B cell (primary cell): ENCODE measurements at regions not wholly inside any gene's neighbourhood (a gene's known extent, or its start where the extent isn't known, plus 50 kb on each side); places are given as distances from the start of the nearest gene placed in this dataset.

Experiments
- ATAC-seq: fragments of 200-7000 bp; cut with Tn5 transposase; one replicate; pipeline ENCODE4 v1.10.0; 2021; ENCODE audit warnings: low read depth, mild to moderate bottlenecking, moderate number of reproducible peaks, moderate library complexity
- CTCF ChIA-PET: fragments of 350-600 bp; sonication (Branson Sonifier 250); formaldehyde crosslinking; loops from one replicate; lab custom pipeline; 2021; ENCODE audit warnings: antibody characterized with exemption, inconsistent platforms; lab: Charles Lee
- POLR2A ChIA-PET: fragments of 350-600 bp; sonication (Branson Sonifier 250); formaldehyde crosslinking; loops from one replicate; lab custom pipeline; 2021; ENCODE audit warnings: antibody characterized with exemption; lab: Charles Lee
- DNase-seq: peaks from one replicate; pipeline ENCODE4 v3.0.0; 2013
- H2AFZ ChIP-seq: 2 replicates; pipeline ENCODE4 v1.6.1; 2012; ENCODE audit warnings: mild to moderate bottlenecking, low read depth, low read length; ENCODE audit not compliant: insufficient read depth, poor library complexity, severe bottlenecking
- H3K27ac ChIP-seq, 2 donors: 1 replicate in 1 of 2; 2 replicates in 1 of 2; pipeline ENCODE4 v1.5.1; 2012 to 2013; ENCODE audit warnings: low read length in 2 of 2, mild to moderate bottlenecking in 2 of 2, moderate library complexity in 1 of 2
- H3K27me3 ChIP-seq, 4 experiments: fragments of 200-600 bp in 1 of 4; sonication (generic) in 1 of 4; replicated peaks in 1 of 4; 1 replicate in 2 of 4; 2 replicates in 2 of 4; pipeline versions ENCODE4 v1.6.1 to v1.7.0; 2013 to 2016; ENCODE audit warnings: low read length in 3 of 4, mild to moderate bottlenecking in 2 of 4, mixed read lengths in 1 of 4, moderate library complexity in 1 of 4; ENCODE audit not compliant: insufficient read depth in 4 of 4, control insufficient read depth in 3 of 4; ENCODE audit errors: control extremely low read depth in 1 of 4
- H3K36me3 ChIP-seq, 2 experiments: replicated peaks in 1 of 2; 1 replicate in 1 of 2; 2 replicates in 1 of 2; pipeline versions ENCODE4 v1.6.1 to v1.7.1; 2013; ENCODE audit warnings: low read length in 1 of 2; ENCODE audit not compliant: insufficient read depth in 2 of 2, control insufficient read depth in 1 of 2; ENCODE audit errors: control extremely low read depth in 1 of 2, extremely low read depth in 1 of 2
- H3K4me1 ChIP-seq, 2 donors: fragments of 200-600 bp in 1 of 2; sonication (generic) in 1 of 2; 1 replicate in 1 of 2; 2 replicates in 1 of 2; pipeline versions ENCODE4 v1.5.1 to v1.6.1; 2013 to 2017; ENCODE audit warnings: low read length in 2 of 2; ENCODE audit not compliant: control insufficient read depth in 2 of 2, insufficient read depth in 2 of 2
- H3K4me2 ChIP-seq: replicated peaks from 2 replicates; pipeline ENCODE3; 2012; ENCODE audit warnings: mild to moderate bottlenecking, low read depth, low read length; ENCODE audit not compliant: poor library complexity, severe bottlenecking
- H3K4me3 ChIP-seq, 5 experiments: fragments of 200-600 bp in 1 of 5; sonication (generic) in 1 of 5; 1 replicate in 3 of 5; 2 replicates in 2 of 5; pipeline versions ENCODE4 v1.5.1 to v1.7.0; 2011 to 2016; ENCODE audit warnings: low read length in 4 of 5, mild to moderate bottlenecking in 4 of 5, low read depth in 2 of 5, control low read depth in 1 of 5, moderate library complexity in 1 of 5; ENCODE audit not compliant: insufficient read depth in 1 of 5; ENCODE audit errors: control extremely low read depth in 1 of 5, extremely low read depth in 1 of 5
- H3K79me2 ChIP-seq: fragments of 200-600 bp; sonication (generic); one replicate; pipeline ENCODE4 v1.6.0; 2016; ENCODE audit warnings: low read length; ENCODE audit not compliant: control insufficient read depth, insufficient read depth
- H3K9ac ChIP-seq: fragments of 200-600 bp; sonication (generic); 2 replicates; pipeline ENCODE4 v1.6.1; 2017; ENCODE audit warnings: mild to moderate bottlenecking, low read length, moderate library complexity
- H3K9me3 ChIP-seq, 3 donors: one replicate each; pipeline versions ENCODE4 v1.6.1 to v1.7.1; 2013; ENCODE audit warnings: low read length in 2 of 3; ENCODE audit not compliant: control insufficient read depth in 2 of 3, insufficient read depth in 1 of 3; ENCODE audit errors: control extremely low read depth in 1 of 3
- H4K20me1 ChIP-seq: 2 replicates; pipeline ENCODE4 v1.6.0; 2012; ENCODE audit warnings: mild to moderate bottlenecking, low read length; ENCODE audit not compliant: insufficient read depth, control insufficient read depth, poor library complexity, severe bottlenecking
- H3K27ac Mint-ChIP-seq: one replicate; pipeline ENCODE4 v1.8.0; 2021; ENCODE audit warnings: mixed read lengths
- H3K27me3 Mint-ChIP-seq: one replicate; pipeline ENCODE4 v1.8.0; 2021; ENCODE audit warnings: mixed read lengths
- H3K4me1 Mint-ChIP-seq: one replicate; pipeline ENCODE4 v1.8.0; 2021; ENCODE audit warnings: mixed read lengths
- H3K4me3 Mint-ChIP-seq: one replicate; pipeline ENCODE4 v1.8.0; 2021; ENCODE audit warnings: mixed read lengths
- H3K9me3 Mint-ChIP-seq: one replicate; pipeline ENCODE4 v1.8.0; 2022; ENCODE audit warnings: mixed read lengths; ENCODE audit not compliant: insufficient read depth
- EZH2 ChIP-seq: IDR thresholded peaks from 2 replicates; pipeline ENCODE4 v1.6.1; 2012; ENCODE audit warnings: borderline replicate concordance, low read depth, mild to moderate bottlenecking, moderate library complexity, low read length; ENCODE audit not compliant: insufficient read depth, poor library complexity, severe bottlenecking
- intact Hi-C: fragments of 100-400 bp; cut with micrococcal nuclease; formaldehyde crosslinking; loops from one replicate; pipeline ENCODE4 v1.10.0; 2022
- TF ChIP-seq, protein P1 (sequence below): fragments of 200-600 bp; IDR thresholded peaks from one replicate; pipeline ENCODE4 v1.8.0; 2022; ENCODE audit warnings: antibody characterized with exemption, mild to moderate bottlenecking

DNA sequence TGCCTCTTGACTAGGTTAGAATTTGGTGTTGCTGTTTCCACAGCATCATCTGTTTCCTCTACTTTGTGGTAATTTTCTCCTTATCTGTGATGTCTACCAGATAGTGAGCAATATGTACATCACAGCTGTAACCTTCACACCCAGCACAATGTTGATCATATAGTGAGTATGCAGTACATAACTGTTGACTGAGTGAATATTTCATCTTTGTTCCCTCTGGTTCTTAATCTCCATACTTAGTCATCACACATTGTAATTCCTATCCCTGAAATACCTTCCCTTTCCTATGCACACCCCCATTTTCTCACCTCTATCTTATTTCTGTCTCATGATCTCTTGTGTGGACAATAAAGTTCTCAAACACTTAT lies 115.9 kb downstream of the KIF4B start:
- intact Hi-C loops = no loop called here
- no peak overlapping the region for H3K4me2 ChIP-seq
- peaks cover 25% of the 10 kb centered on the region for H3K27me3 Mint-ChIP-seq
- no peak overlapping the region for H3K4me3 ChIP-seq
- H3K4me3 Mint-ChIP-seq = no peak overlapping the region
- no peaks in the 10 kb centered on the region for H4K20me1 ChIP-seq
- no peak overlapping the region for H3K9ac ChIP-seq
- no peaks in the 10 kb centered on the region for H3K4me1 Mint-ChIP-seq
- H3K9me3 Mint-ChIP-seq = no peaks in the 10 kb centered on the region
- DNase-seq (no peak), ATAC-seq (no peak)
- ChIA-PET POLR2A (no interaction called here), CTCF (no interaction called here)
- no peaks in the 10 kb centered on the region for H3K4me1 ChIP-seq
- H3K9me3 ChIP-seq = no peaks in the 10 kb centered on the region
- no peak overlapping the region for H2AFZ ChIP-seq
- H3K79me2 ChIP-seq = no peaks in the 10 kb centered on the region
- H3K27me3 ChIP-seq = no peaks in the 10 kb centered on the region
- H3K27ac Mint-ChIP-seq = no peak overlapping the region
- TF ChIP-seq, protein P1, sequence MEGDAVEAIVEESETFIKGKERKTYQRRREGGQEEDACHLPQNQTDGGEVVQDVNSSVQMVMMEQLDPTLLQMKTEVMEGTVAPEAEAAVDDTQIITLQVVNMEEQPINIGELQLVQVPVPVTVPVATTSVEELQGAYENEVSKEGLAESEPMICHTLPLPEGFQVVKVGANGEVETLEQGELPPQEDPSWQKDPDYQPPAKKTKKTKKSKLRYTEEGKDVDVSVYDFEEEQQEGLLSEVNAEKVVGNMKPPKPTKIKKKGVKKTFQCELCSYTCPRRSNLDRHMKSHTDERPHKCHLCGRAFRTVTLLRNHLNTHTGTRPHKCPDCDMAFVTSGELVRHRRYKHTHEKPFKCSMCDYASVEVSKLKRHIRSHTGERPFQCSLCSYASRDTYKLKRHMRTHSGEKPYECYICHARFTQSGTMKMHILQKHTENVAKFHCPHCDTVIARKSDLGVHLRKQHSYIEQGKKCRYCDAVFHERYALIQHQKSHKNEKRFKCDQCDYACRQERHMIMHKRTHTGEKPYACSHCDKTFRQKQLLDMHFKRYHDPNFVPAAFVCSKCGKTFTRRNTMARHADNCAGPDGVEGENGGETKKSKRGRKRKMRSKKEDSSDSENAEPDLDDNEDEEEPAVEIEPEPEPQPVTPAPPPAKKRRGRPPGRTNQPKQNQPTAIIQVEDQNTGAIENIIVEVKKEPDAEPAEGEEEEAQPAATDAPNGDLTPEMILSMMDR = no peak
- TF ChIP-seq EZH2 = no peak
- H3K27ac ChIP-seq = no peak overlapping the region
- H3K36me3 ChIP-seq = no peaks in the 10 kb centered on the region

DNA sequence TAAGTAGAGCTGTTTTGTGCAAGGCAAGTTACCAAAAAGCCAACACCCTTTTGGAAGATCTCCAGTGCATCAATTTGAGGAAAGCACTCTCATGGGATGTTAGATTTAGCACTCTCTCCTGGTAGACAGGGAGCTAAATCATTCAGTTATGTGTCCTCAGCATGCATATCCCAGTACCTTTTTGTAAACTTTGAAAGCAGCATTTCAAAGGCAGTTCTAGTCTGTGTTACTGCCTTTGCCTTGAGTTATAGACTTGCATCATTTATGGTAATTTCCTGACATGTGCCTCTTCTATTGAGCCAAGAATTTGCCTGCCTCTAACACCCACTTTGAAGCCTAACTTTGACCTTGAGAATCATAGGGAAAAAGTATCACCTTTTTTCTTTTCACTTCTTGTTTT lies 120.6 kb downstream of the KIF4B start:
- TF ChIP-seq, protein P1 = no peak
- no peak for TF ChIP-seq EZH2
- no peak overlapping the region for H3K4me3 ChIP-seq
- H3K27me3 ChIP-seq = peaks cover 0 to 7% (median under 1%) of the 10 kb centered on the region in 4 experiments
- ChIA-PET CTCF (no interaction called here), POLR2A (no interaction called here)
- peaks cover 42% of the 10 kb centered on the region for H3K27me3 Mint-ChIP-seq
- H3K9me3 Mint-ChIP-seq = no peaks in the 10 kb centered on the region
- no peaks in the 10 kb centered on the region for H3K79me2 ChIP-seq
- no peak for DNase-seq
- H4K20me1 ChIP-seq = no peaks in the 10 kb centered on the region
- H3K36me3 ChIP-seq = no peaks in the 10 kb centered on the region
- no peaks in the 10 kb centered on the region for H3K9me3 ChIP-seq
- no peak overlapping the region for H3K9ac ChIP-seq
- H2AFZ ChIP-seq = no peak overlapping the region
- no peak overlapping the region for H3K27ac ChIP-seq
- H3K4me2 ChIP-seq = no peak overlapping the region
- no peak for ATAC-seq
- no peak overlapping the region for H3K27ac Mint-ChIP-seq
- H3K4me1 ChIP-seq = no peaks in the 10 kb centered on the region
- no peaks in the 10 kb centered on the region for H3K4me1 Mint-ChIP-seq
- no peak overlapping the region for H3K4me3 Mint-ChIP-seq
- intact Hi-C loops = no loop called here
